GM19025 (cell line): ENCODE measurements at regions not wholly inside any gene's neighbourhood (a gene's known extent, or its start where the extent isn't known, plus 50 kb on each side); places are given as distances from the start of the nearest gene placed in this dataset.

Source experiments
- ATAC-seq: cut with Tn5 transposase; IDR thresholded peaks from one replicate; pipeline ENCODE4 v1.9.1; 2021; ENCODE audit warnings: mild to moderate bottlenecking, low read depth, moderate library complexity; ENCODE audit not compliant: unreplicated experiment

DNA sequence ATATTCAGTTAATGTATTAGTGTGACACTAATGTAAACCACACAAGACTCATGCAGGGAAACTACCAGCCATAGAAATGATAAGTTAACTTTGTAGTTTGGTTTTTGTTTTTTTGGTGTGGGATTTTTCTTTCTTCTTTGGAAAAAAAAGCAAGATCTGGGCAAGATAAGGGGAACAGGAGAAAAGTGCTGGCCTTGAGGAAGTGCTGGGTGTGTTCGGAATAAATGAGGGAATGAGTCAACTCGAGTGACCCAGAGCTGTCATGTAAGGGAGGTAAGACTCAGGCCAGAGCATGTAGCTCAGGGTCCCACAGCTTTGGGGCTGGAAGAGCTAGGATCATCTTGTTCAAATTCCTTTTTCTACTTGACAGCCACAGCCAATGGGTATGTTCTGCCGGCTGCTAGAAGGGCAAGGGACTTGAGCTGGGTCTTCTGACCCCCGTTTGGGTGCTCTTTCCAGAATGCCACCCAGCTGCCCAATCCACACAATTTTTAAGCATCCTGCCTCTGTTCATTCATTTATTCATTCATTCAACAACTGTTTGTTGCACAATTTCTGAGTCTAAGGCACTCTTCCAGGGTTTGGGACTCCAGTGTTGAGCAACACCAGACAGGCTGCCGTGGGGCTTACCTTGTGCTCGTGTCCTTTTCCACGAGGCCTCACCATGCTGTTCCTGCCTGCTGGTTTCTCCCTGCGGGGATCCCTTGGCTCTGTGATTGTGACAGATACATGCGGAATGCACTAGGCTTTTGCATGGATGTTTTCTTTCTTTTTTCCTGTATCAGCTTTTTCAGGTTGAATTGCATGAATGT, 54.5 kb downstream of the CLDN34 start:
- ATAC-seq: no peak

DNA sequence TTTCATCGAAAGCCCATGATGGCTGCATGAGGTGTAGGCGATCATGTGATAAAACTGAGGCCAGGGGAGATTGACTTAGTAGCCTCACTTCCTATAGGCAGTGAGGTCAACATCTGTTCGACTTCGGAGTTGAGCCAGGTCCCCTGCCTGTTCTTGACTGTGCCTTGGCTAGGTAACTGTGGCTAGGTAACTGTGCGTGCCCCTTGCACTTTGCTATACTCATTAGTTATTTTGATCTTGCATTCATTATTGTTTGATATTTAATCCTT, 55.0 kb downstream of the CLDN34 start:
- no peak for ATAC-seq

DNA sequence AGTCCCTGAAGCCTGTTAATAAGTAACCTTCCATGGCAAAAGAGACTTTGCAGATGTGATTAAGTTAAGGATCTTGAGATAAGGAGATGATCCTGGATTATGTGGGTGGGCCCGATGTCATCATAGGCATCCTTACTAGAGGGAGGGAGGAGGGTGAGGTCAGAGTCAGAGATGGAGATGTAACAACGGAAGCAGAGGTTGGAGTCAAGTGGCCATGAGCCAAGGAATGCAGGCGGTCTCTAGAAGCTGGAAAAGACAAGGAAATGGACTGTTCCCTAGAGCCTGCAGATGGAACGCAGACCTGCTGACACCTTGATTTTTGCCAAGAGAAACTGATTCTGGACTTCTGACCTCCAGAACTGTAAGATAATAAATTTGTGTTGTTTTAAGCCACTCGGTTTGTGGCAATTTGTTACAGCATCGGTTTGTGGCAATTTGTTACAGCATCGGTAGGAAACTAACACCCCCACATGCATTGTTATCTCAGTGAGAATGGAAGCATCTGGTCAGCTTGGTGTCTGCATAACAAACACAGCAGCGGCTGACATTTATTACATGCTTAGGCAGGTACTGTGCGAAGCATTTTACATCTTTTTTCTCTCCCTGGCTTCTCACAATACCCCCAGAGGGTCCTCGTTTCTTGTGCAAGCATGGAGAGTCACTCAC, 55.6 kb downstream of the CLDN34 start:
- no peak for ATAC-seq

DNA sequence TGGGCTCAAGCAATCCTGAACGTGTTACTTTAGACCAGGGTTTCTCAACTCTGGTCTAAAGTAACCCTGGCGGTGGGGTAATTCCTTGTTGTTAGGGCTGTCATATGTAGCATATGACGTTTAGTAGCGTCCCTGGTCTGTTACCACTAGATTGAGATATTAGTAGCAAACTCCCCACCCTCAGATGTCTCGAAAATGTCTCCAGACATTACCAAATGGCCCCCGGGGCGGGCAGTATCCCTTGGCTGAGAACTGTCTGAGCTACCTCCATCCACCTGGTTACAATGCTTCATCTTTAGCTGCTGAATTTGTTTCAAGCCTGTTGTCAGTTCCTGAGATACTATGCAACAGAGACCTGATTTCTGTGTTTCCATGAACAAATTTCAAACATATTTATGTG, 56.7 kb downstream of the CLDN34 start:
- ATAC-seq: no peak

DNA sequence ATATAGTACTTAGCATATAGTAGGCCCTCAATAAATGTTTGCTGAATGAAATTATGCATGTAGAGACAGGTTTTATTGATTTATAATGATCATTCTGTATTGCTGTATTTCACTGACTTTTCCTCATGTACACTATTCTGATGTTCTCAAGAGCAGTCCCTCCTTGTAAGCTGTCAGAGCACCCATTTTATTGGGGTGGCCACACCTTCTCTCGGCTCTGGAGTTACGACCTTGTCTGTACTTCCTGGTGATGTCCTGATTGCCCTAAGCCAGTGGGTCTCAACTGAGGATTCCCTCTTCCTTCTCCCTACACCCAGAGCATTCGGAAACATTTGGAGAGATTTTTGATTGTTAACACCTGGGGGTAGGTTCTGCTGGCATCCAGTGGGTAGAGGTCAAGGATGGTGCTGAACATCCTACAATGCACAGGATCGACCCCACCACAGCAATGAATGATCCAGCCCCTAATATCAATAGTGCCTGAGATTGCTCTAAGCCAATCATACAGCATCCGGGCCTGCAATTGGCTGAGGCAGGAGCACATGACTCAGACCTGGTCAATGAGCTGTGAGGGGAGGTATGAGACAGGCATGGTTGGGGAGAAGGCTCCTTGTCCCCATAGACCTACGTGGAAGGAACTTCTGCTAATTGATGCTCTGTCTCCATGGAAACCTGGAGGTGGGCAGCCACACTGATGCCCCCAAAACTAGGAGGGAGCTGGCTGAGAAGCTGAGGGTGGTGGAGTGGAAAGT, 58.8 kb downstream of the CLDN34 start:
- no peak for ATAC-seq

DNA sequence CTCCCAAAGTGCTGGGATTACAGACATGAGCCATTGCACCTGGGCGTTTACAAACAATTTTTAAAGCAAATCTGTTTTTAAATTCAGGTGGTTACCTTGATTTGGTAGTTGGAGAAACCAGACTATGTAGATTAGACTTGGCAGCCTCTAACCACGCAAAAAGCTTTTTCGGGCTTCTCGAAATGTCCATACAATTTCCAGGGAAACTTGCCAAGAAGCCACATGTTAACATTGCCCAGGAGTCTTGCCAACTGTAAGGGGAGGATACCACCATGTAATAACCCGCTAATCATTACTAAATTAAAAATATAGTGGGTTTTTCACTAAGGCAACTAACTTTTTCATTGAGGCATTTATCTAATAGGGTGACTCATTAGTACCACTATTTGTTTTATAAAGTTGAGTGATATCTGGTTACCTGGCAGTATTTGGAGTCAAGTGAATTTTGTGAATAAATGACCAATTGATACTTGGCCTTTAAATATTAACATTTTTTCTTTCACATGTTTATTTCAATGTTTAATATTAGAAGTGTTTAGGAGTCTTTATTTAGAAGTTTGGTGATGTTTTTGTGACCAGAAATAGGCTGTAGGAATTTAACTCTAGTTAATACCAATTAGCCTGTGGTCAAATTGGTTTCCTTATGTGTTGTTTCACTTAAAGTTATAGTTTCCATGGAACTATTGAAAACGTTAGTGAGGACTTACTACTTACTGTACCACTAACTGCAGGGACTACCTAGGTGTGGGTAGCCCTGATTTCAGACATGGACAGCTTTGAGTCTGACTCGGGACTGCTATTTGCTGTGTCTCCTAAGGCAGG, 61.3 kb downstream of the CLDN34 start:
- ATAC-seq: no peak

DNA sequence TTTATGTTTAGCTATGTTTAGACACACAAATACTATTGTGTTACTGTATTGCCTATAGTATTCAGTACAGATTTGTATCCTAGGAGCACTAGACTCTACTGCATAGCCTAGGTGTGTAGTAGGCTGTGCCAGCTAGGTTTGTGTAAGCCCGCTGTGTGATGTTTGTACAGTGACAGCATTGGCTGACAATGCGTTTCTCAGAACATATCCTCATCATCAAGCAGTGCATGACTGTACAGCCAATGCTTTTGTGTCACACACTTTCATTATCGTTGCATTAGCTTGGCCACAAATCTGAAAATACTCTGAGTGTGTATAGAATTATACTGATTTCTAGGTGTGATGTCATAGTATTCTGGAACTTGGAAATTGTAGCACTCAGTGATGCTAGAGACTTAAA, 63.4 kb downstream of the CLDN34 start:
- no peak for ATAC-seq

DNA sequence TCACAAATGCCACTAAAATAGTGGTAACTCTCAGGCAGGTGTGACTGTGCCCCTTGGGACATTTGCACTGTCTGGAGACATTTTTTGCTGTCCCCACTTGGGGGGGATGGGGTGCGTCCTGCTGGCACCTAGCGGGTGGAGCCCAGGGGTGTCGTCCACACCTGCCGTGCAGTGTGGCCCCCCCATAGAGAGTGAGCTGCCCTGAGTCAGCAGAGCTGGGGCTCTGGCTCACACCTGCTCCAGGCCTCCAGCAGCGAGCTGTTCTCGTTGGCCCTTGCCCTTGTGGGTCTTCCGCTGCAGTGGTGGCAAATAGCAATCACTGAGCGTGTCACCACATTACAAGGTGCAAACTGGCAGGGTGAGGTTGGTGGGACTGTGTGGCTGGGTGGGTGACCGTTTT, 64.6 kb downstream of the CLDN34 start:
- ATAC-seq: no peak

DNA sequence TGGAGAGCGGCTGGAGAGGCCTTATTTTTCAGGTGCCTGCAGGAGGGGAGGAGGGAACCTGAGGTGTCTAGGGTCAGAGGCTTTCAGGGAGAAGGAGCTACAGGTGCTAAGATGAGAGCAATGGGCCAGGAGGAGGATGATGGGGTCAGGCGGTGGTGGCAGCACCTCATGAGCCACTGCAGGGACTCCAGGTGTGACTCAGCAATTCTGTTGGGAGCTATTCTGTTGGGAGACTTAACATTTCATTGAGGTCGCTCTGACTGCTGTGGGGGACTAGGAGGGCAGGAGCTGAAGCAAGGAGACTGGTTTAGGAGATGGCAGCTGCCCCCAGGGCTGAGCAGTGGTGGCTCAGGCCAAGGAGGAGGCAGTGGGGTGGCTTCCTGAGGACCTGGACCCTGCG, 65.0 kb downstream of the CLDN34 start:
- no peak for ATAC-seq

DNA sequence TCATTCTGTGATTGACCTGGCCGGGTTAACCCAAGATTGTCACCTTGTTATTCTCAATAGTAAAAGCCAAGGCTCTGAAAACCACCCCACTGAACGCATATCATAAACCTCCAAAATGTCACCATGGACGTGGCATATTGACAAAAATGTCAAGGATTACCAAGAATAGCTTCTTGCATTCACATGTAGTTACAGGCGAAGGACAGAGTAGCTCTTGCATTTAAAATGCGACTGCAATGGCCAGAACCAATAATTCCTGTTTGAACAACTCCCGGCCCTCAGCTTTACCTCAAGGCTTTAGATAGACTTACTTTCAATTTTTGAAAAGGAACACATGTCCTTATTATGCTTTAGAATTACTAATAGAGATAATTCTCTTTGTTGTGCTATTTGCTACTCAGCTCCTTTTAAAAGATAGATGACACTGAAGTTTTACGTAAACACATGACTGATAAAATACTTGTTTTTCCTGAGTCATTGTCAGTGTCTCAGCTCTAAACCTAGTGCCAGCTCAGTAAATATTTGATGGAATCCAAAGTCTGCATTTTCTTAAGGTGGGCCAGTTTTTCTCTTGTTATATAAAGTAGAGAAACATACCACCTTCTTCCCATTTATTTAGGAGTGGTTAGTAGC, 66.3 kb downstream of the CLDN34 start:
- ATAC-seq: no peak

DNA sequence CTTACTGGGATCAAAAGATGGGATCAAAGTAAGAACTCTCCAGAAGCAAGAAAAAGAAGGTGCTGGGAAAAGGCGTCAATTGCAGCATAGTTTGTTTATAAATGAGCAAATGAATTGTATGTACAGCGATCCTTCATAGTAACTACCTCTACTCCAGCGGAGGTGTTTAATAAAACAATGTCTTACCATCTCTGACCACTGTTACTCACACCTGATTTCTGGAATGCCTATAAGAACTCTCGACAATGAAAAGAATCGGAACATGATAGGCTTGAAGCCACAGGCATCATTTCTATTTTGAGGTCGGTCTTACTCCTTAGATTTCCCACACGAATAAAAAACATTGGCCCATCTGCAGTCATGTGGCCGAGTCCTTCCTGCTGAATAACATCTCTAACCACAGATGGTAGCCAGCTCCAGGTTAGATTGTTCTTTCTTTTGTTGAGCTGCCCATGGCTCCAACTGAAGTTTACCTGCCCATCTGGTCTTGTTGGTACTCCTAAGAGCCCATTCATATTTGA, 67.6 kb downstream of the CLDN34 start:
- ATAC-seq: no peak

DNA sequence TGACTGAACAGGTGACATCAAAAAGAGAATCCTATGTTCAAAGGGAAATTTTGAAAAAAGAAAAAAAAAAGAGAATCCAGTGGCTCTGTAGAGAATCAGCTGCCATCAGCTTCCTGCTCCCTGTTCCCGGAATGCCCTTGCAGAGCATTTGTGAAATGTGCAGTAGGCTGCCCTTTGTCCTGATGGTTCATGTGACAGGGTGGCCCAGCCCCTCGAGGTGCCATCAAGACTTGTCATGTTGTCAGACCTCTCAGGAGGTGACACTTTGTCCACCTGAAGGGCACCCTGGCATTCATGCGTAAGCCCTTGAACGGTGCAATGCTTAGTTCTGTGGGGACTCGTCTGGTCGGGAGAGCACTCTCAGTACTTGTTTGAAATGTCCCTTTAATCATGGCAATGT, 71.4 kb downstream of the CLDN34 start:
- no peak for ATAC-seq

DNA sequence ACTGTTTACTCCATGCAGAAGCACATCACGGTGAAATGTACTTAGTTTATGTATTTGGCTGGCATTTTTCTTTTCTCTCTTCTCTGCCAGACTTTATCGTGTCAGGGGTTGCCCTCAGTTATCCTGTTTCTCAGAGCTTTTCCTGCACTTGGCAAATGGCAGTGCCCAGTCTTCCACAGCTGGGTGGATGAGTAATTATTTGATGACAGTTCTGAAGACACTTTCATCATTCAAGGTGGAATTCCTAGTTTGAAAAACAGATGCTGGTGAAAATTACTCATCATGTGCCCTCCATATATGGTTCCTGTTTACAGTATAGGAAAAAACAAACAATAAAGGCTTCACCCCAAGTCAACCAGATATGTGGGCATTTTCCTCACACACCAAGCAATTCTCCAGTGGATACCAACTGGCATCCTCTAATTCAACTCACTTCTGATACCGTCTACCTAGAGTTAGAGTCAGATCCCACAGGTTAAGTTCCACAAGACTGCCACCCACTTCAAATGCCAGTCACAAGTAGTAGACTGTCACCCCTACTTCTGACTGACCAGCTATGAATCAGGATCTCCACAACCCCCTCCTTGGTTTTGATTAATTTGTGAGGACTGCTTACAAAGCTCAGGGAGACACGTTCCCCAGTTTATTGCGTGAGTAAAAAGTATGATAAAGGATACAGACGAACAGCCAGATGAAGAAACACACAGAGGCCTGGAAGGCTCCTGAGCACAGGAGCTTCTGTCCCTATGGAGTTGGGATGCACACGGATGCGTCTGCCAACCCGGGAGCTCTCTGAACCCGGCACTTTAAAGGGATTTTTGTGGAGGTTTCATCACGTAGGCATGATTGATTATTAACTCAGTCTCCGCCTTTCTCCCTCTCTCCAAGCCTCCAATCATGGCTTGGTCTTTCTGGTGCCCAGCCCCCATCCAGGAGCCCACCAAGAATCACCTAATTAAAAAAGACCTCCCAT, 72.9 kb downstream of the CLDN34 start:
- no peak for ATAC-seq

DNA sequence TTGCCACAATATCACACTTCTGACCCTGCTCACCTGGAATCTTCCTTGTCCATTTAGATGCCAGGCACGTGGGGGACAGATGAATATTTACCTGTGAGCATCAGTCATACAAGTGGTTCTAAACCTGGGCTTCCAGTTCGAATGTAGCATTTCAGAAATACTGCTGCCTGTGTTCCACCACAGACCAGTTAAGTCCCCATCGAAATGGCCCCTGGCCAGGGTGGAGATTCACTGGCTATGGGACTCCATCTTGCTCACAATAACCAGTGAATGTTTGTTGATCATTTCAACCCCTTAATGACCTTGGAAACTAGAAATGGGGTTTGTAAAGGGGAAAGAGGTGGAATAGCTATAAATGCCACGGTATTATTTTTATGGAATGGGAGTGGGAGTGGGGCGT, 73.8 kb downstream of the CLDN34 start:
- ATAC-seq: no peak

DNA sequence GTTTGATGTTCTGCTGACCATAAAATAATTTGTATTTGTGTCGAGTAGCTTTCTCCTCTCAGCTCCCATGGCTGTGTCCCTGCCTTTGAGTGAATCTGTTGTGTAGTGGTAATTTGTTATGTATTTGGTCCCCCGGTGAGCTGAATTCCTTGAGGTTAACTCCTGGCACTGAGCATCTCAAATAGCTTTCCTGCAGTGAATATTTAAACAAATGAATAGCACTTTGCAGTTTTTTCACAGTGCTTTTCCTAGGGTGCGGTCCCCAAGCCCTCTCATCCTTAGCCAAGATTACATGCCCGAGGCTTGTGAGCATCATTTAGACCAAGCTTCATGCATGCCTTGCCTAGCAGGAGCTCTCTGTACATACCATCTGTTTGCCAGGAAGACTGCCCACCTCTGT, 74.2 kb downstream of the CLDN34 start:
- ATAC-seq: no peak

DNA sequence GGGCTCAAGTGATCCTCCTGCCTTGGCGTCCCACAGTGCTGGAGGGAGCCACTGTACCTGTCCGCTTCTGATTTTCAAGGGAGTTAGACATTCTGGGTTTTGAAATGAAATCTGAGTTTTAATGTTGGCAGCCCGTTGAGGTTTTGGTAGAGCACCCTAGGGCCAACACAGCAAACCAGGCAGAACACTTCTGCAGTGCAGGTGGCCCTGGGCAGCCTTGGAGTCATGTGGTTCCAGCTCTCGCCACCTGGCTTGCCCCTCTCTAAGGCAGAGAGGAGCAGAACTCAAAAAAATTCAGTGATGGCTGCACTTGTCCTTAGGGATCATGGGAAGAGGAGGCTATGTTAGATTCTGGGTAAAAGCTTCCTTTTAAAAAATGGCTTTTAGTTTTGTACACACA, 74.9 kb downstream of the CLDN34 start:
- no peak for ATAC-seq

DNA sequence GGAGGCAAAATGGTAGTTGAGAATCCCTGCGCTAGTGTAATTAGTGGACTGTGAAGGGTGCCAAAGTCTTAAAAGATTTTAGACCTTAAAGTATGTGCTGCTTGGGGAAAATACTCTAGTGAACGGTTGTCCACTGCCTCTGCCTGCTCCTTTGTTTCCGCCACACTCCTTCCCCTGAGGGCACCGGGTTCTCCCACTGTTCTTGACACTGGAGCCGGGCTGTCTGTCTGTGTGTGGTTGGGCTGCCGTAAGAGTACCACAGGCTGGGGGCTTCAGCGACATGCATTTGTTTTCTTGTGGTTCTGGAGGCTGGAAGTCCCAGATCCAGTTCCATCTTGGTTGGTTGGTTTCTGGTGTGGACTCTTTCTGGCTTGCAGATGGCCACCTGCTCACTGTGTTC, 76.2 kb downstream of the CLDN34 start:
- no peak for ATAC-seq

DNA sequence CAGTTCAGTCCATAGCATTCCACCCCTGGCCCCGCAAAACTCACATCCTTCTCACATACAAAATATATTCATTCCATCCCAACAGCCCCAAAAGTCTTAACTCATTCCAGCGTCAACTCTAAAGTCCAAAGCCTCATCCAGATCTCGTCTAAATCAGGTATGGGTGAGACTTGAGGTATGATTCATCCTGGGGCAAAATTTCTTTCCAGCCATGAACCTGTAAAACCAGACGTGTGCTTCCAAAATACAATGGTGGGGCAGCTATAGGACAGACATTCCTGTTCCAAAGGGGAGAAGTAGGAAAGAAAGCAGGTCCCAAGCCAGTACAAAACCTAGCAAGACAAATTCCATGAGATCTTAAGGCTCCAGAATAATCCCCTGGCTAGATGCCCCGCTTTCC, 76.9 kb downstream of the CLDN34 start:
- ATAC-seq: no peak

DNA sequence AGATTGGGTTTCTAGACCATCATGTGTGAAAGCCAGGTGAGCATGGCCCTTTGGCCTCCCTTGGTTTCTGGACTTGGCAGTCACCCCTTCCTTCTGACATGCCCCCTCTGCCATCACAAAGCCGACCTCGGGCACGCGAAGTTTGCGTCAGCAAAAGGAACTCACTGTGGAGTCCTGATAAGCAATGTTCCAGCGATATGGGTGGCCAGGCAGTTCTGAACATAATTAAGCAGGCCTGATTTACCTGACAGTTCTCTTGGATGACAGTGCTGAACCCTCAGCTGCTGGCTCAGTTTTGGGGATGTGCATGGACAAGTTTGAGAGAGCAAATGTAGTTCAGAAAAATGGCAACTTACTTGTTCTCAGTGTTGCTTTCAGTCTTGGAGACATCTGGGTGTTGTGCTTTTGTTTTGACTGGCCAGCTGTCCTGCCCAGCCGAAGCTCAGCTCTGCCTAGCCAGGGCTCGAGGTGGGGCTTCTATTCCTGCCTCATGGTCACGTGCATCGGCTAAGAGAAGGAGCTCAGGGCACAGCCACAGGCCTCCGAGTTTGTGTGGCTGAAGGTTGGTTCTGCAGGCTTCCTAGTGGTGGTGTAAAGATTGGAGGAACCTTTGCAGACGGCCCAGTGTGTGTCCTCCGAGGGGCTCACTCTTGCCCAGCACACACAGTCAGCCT, 78.3 kb downstream of the CLDN34 start:
- ATAC-seq: no peak
